ENCODE measurements at regions not wholly inside any gene's neighbourhood (a gene's known extent, or its start where the extent isn't known, plus 50 kb on each side); places are given as distances from the start of the nearest gene placed in this dataset.

- FAIRE-seq (no peak), DNase-seq (ENCODE audit: low read depth in 1 of 2, low spot score in 2 of 2) (no peak)
- peaks cover 0 to 3% of the 10 kb centered on the region in 2 experiments; a peak in 1 of 4 replicates for H3K9me3 ChIP-seq (ENCODE audit: insufficient read depth in 2 of 2, low read depth in 1 of 2, low read length in 1 of 2)
- H3K18ac ChIP-seq (ENCODE audit: extremely low read depth, low read length) = no peak overlapping the region
- no peak overlapping the region for H2BK15ac ChIP-seq (ENCODE audit: low read length)
- ChIA-PET POLR2A (ENCODE audit: partially characterized antibody) (no interaction called here), CTCF (ENCODE audit: partially characterized antibody) (no interaction called here)
- H3K27ac ChIP-seq (ENCODE audit: low read depth, low read length) = no peak overlapping the region
- H3K4ac ChIP-seq (replicated peaks; ENCODE audit: insufficient read length, low read depth, low read length) = no peak overlapping the region
- no peak overlapping the region for H4K91ac ChIP-seq (replicated peaks; ENCODE audit: insufficient read length, low read length)
- no peaks in the 10 kb centered on the region for H3K23me2 ChIP-seq (ENCODE audit: low read depth, low read length)
- WGBS, 2 experiments (ENCODE audit: extremely low coverage in 1 of 2, insufficient coverage in 1 of 2, insufficient read length in 1 of 2, insufficient replicate concordance in 2 of 2, low coverage in 1 of 2, low lambda C conversion rate in 2 of 2, missing lambda C conversion rate in 1 of 2) = 75% methylated on average over 2 of the region's 2 CpGs; no CpG with 5 or more reads in 1 of the 2 experiments
- H3K9ac ChIP-seq (replicated peaks in 1 of 4; ENCODE audit: extremely low read depth in 1 of 4, low read depth in 3 of 4, low read length in 3 of 4) = no peak overlapping the region
- H2BK12ac ChIP-seq (ENCODE audit: low read depth, low read length) = no peak overlapping the region
- H4K8ac ChIP-seq (ENCODE audit: extremely low read depth, insufficient read depth, low read length) = no peak overlapping the region
- H3K56ac ChIP-seq (replicated peaks; ENCODE audit: insufficient read length, low read depth, low read length) = no peak overlapping the region
- no peak overlapping the region for H2AK5ac ChIP-seq (ENCODE audit: low read depth, low read length)
- H4K5ac ChIP-seq (ENCODE audit: insufficient read length, low read depth, low read length) = no peak overlapping the region
- H2BK20ac ChIP-seq (ENCODE audit: low read length) = no peak overlapping the region
- H2BK5ac ChIP-seq (ENCODE audit: low read depth, low read length) = no peak overlapping the region
- no peaks in the 10 kb centered on the region for H3K27me3 ChIP-seq (replicated peaks in 1 of 4; ENCODE audit: control insufficient read depth in 3 of 4, extremely low read depth in 1 of 4, insufficient read depth in 3 of 4, low read length in 3 of 4)
- no peaks in the 10 kb centered on the region for H3K79me1 ChIP-seq (ENCODE audit: low read depth, low read length)
- H3K4me1 ChIP-seq (replicated peaks in 1 of 4; ENCODE audit: control insufficient read depth in 3 of 4, insufficient read depth in 4 of 4, low read length in 3 of 4) = no peaks in the 10 kb centered on the region
- no peak overlapping the region for H3K23ac ChIP-seq (ENCODE audit: insufficient read length)
- H4K20me1 ChIP-seq (replicated peaks in 1 of 2; ENCODE audit: control insufficient read depth in 1 of 2, insufficient read depth in 2 of 2, low read length in 2 of 2) = no peaks in the 10 kb centered on the region
- no peak overlapping the region for H3K4me2 ChIP-seq (ENCODE audit: insufficient read depth in 1 of 2, low read depth in 2 of 2, low read length in 2 of 2)
- H3K79me2 ChIP-seq (ENCODE audit: control insufficient read depth in 1 of 2, insufficient read depth in 2 of 2, low read length in 2 of 2) = no peaks in the 10 kb centered on the region
- no peak overlapping the region for H3K4me3 ChIP-seq (ENCODE audit: extremely low read depth in 1 of 4, insufficient read depth in 2 of 4, low read depth in 3 of 4, low read length in 4 of 4)
- H2BK120ac ChIP-seq (replicated peaks; ENCODE audit: low read depth, low read length) = no peak overlapping the region
- no peak overlapping the region for H3K14ac ChIP-seq (ENCODE audit: insufficient read length)
- no peaks in the 10 kb centered on the region for H3K36me3 ChIP-seq (ENCODE audit: control insufficient read depth in 2 of 4, insufficient read depth in 4 of 4, low read length in 3 of 4)
- no peak overlapping the region for H2AFZ ChIP-seq (ENCODE audit: low read length)
- no peak for TF ChIP-seq KDM1A (IDR thresholded peaks at IDR 0.05; ENCODE audit: borderline replicate concordance, low read length)
- no peak for TF ChIP-seq POLR2A (IDR thresholded peaks at IDR 0.05; ENCODE audit: control extremely low read depth in 1 of 2, low read depth in 2 of 2, low read length in 2 of 2)
- TF ChIP-seq SRF (IDR thresholded peaks at IDR 0.05; ENCODE audit: low read depth, low read length) = no peak
- TF ChIP-seq E2F6 (IDR thresholded peaks at IDR 0.05) = no peak
- no peak for TF ChIP-seq RNF2 (IDR thresholded peaks at IDR 0.05; ENCODE audit: borderline replicate concordance, low read depth, low read length, missing control alignments, poor library complexity, severe bottlenecking)
- TF ChIP-seq JUN (IDR thresholded peaks at IDR 0.05; ENCODE audit: low read depth, low read length) = no peak
- TF ChIP-seq CTBP2 (IDR thresholded peaks at IDR 0.05; ENCODE audit: borderline replicate concordance, insufficient read depth, insufficient read length, low read length) = no peak
- no peak for TF ChIP-seq MAFK (IDR thresholded peaks at IDR 0.05; ENCODE audit: low read depth, low read length)
- TF ChIP-seq NRF1 (IDR thresholded peaks at IDR 0.05; ENCODE audit: low read depth, low read length) = no peak
- no peak for TF ChIP-seq CTCF (IDR thresholded peaks at IDR 0.05; ENCODE audit: control extremely low read depth in 1 of 3, insufficient read depth in 1 of 3, low read depth in 1 of 3, low read length in 3 of 3)
- TF ChIP-seq RFX5 (IDR thresholded peaks at IDR 0.05; ENCODE audit: borderline replicate concordance, low read depth, low read length) = no peak
Measured at GRCh38 chr7:93018716-93019115, 99.1 kb downstream of the SAMD9 start.
